RPMI7951 (cell line): ENCODE measurements at regions not wholly inside any gene's neighbourhood (a gene's known extent, or its start where the extent isn't known, plus 50 kb on each side); places are given as distances from the start of the nearest gene placed in this dataset.

Experiments used
- DNase-seq: peaks from one replicate; pipeline ENCODE4 v3.0.0-alpha.2; 2012; ENCODE audit warnings: low read depth

DNA sequence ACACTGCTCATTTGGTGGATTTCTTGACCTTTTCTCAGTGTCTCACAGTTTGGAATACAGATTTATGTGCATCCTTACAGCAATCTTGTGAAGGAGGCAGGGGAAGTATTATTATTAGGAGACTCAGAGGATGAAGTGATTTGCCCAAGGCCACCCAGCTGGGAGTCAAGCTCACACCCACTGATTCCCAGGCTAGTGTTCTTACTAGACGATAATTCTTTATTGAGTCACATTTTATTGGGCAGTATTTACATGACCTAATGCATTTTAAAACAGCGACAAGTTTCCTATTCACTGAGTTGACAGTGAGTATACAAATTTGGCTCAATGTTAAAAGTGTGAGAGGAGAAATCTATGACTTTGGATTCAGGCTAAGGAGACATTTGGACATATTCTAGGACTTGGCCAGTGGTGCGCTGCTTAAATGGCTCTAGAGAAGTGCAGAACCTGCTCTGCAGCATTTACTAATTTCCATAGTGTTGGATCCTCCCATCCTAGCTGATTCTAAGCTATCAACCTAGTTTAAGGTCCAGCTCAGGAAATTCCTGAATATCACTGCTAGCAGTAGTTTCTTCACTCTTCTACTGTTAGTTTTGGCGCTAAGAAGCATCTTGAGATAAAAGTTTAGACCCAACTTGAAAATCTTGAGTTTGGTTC lies 199.3 kb downstream of the MTX2 start:
- no peak for DNase-seq

DNA sequence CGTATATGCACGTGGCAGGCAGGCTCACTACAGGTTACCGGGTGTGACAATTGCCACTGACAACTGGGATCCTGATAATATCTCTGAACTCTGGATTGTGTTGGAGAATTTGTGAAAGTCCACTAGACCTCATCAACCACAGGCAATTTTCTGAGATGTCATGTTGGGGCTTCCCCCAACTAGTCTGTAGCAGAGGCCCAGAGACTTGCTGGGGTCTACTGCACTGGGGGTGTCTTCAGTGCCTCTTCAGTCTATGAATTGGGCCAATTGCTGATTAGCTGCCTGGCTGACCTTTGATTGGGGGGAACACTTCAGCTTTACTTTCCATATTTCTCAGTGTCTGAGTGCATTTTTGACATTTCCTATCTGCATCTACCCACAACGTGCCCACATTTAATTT lies 201.5 kb downstream of the MTX2 start:
- DNase-seq = no peak

DNA sequence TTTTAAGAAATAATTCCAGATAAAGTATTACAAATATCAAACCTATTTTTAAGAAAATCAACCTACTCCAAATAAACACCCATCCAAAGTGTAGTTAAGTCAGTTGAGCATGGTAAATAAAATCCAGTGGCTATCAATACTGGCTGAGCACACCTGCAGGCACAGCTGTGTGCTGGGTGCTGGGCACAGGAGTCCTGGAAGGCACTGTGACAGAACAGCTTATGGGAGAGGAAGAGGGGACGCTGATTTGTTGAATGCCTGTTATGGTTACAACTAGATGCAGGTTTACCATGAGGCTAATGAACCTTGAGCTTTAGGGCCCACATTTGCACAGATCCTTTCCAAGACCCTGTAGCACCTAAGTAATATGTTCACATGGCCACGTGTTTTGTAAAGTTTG lies 202.7 kb downstream of the MTX2 start:
- DNase-seq = no peak

DNA sequence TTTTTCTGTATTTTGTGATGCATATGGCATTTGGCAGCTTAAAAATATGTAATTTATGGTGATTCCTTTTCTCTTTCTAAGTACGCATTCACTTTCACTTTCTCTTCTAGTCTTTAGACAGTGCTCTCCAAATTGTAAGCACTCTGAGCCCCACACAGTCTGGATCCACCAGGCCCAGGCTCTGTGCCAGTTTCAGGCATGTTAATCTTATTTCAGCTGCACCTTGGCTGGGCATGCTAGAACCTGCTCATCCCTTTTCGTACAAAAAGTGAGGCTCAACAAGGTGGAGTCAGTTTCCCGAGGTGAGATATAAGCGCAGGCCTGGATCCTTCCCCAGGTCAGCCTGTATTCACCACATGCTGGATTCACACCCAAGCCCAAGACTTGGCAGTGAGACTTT lies 203.9 kb downstream of the MTX2 start:
- peak; percentile 74 for DNase-seq

DNA sequence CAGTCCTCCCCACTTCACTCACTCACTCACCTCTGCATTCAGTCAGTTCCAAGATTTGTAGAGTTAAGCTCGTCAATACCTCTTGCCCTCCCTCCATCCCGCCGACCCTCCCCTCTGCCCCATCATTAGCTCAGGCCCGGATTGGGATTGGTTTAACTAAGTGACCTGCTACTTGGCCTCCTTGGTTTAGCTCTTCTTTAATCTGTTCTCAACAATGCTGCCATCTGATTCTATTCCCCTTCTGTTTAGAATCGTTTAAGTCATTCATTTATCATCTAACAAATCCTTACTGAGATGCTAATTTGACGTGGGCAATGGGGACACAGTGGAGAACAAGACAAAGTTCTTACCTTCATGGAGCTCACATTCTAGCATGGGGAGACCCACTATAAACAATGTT lies 204.6 kb downstream of the MTX2 start:
- DNase-seq = no peak

DNA sequence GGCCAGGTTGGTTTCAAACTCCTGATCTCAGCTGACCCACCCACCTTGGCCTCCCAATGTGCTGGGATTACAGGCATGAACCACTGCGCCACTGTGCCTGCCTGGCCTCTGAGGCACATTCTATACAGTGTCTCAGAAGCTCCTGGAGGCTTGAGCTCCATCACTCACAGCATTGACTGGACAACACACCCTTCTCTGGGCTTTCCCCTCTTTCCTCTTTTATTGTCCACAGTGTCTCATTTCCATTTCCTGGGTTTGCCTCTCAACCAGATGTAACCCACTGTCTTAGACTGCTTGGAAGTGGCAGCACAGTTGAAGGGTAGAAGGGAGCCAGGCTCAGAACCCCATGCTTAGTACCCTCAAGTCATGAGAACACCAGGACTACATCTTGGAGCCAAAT lies 208.1 kb downstream of the MTX2 start:
- no peak for DNase-seq

DNA sequence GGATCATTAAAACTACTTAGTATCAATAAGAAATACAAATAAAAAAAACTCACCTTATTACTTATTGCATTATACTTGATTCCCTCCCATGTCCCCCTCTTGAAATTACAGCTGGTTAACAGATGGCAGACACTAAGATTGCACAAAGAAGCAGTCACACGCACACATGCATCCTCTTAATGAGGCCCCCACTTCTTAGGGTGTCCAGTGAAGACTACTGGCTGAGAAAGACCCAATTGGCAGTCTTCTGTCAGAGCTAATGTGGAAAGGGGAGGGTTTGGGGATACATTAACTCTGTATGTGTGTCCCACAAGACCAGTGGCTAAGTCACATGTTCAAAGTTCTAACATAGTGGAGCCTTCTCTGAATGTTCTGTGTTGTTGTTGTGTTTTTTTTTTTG lies 210.7 kb downstream of the MTX2 start:
- DNase-seq = peak; percentile 68

DNA sequence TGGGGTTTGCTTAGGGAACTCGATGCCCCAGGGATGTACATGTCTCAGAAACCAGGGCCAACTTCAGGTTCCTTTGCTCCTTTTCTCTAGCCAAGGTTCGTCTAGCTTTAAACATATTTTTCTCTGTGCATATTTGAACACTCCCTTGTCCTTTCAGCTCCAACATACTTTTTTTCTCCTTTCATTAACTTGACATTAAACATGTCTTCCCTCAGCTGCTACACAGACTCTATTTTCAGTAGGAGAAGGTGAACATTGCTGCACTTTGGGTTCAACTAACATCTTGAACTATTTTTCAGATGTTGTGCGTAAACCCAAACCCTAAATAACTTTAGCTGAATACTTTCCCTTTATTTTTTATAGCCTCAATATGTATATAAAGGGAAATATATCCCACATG lies 212.9 kb downstream of the MTX2 start:
- DNase-seq = no peak

DNA sequence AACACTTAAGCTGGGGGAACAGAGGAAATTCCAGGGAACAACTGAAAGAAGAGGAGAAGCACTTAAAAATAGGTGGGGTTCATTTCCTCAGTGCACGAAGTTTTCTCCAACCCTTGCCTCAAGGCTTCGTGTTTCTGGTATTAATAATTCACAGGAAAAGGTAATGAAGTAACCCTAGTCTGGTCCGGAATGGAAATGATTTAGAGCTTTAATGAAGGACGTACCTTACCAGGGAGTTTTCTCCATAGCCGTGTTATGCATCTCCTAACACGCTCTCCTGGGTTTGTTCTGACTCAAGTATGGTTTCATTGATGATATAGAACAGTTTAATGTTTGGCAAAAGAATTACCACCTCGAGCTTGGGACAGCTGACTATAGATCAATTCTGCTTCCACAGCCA lies 214.2 kb downstream of the MTX2 start:
- DNase-seq = no peak

DNA sequence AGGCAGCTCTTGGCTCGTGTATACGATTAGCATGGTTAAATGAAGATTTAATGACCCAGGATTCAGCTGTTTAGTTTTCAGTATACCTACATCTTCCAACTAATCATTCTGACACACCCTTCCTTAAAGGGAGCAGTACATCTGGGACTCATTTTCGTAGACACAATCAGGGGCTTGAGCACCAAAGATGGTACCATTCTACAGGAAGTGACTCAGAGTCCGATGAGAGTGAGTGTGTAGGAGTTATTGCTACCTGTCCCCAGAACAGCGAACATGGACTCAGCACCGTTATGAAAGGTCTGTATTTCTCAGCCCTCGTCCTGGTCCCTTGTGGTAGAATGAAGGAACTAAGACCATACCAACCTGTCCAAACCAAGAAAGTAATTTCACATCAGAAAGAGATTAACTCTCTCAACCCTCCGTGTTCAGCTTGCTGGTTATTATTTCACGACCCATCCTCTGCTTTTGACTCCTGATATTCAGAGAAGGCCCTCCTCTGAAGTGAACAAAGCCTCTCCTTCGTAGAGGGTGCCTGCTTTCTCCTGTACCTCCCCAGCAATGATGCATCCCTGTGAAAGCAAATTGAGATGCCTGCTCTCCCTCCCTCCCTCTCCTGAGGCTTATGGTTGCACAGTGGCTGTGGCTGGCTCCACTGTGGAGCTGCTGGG lies 214.8 kb downstream of the MTX2 start:
- peak; percentile 60 for DNase-seq

DNA sequence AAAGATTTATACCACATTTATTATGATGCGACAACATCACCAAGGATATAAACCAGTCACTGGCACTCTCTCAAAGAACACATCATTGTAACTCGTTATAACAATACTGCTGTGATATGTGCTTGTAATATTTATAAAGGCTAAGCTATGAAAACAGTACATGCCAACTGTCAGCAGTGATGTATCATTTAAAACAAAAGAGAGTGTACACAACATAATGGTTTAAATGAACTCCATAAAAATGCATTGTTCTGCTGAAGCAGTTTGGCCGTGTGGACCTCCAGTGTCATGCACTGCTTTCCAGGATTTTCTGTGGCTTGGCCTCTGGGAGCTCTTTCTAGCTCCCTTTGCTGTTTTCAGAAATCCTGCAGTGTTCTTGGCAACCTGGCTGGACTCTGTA lies 215.6 kb downstream of the MTX2 start:
- no peak for DNase-seq

DNA sequence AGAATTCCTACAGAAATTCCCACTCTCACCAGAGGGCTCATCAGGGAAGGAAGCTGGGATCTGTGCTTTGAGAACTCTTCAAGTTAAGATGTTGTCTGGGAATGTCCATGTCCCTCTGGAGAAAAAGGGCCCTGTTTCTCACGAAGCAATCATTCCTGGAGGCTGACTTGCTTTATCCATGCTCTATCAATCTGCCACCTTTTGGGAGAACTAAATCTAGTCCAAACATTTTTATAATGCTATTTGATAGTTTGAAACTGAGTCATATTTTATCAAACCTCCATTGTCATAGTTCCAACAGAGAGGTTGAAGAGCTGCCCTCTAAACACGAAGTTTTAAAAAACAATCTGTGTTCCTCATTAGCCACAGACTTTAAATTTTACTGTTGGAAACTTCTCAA lies 219.2 kb downstream of the MTX2 start:
- DNase-seq = no peak

DNA sequence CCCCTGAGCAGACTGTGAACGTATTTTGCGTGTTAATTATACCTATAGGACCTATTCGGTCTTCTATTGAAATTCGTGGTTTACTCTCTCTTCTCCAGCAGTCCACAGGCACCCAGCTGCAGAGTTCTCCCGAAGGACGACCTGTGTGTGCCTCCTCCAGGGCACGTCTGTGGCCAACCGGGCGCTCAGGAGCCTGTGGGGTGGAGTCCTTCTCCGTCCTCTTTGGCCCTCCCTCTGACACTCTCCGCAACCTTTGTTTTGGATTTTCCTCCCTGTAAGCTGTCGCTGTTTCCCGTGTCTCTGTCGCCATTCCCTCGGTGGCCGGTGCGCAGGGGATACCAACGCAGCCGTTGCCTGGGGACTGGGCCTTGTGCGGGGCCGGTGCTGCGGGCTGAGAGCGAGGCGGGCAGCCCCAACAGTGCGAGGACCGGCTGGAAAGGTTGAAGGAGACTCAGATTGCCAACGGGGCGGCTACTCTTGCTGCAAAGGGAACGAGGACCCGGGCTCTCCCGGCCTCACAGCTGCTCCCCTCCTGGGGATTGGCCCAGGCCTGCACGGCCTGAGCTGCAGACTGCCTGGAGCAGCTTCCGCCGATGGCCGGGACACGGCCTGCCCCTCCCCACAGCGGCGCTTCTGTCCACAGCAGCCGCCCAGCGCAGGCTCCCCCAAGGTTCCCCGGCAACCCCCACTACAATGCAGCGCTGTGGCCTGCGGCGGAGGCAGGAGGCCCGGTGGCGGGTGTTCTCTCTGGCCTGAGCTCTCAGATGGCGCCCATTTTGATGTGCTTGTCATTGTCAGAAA lies 221.0 kb downstream of the MTX2 start:
- no peak for DNase-seq

DNA sequence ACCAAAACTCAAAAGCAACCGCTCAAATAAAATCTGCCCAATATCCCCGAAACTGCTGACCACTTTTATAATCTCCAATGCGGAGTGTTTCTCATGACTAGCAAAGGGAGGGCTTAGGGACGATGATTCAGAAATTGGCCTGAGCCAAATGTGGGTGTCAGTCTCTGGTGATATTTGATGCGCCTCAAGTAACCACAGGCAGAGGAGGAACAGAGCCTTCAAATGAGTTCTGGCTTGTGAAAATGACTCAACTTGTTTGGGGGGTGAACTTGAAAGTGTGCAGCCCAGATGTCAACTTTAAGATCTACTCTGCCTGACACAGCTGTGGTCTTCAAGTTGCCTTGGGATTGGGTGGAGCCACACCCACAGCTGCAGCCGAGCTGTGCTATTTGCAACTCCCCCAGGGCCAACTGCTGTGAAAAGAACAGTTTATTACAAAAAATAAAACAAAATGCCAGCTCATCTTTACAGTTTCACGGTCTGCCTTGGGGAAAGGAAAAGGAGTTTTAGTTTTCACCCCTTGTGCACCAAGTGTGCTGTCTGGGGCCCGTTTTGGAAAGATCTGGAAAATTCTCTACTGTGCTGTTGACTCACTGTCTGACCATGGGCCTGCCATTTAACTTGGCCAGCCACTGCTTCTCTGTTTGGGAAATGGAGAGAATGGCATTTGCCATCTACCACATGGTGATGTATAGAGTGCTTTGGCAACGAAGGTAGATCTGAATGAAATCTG lies 222.1 kb downstream of the MTX2 start:
- peak; percentile 100 for DNase-seq

DNA sequence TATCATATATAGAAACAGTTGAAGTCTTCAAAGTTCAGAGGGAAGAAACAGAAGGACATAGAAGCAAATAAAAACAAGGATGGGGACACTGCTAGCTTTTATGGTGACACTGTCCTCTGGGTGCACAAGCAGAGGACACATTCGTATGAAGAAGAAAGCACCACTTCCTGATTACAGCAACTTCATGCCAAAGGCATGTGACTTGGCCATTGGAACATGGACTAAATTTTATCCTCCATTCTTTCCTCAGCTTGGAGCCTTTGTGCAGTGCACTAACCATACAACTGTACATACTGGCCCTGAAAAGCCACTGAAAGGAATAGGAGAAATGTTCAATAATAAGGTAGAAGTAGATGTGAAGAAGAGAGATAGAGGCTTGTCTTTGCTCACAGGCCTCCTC lies 223.3 kb downstream of the MTX2 start:
- DNase-seq = no peak

DNA sequence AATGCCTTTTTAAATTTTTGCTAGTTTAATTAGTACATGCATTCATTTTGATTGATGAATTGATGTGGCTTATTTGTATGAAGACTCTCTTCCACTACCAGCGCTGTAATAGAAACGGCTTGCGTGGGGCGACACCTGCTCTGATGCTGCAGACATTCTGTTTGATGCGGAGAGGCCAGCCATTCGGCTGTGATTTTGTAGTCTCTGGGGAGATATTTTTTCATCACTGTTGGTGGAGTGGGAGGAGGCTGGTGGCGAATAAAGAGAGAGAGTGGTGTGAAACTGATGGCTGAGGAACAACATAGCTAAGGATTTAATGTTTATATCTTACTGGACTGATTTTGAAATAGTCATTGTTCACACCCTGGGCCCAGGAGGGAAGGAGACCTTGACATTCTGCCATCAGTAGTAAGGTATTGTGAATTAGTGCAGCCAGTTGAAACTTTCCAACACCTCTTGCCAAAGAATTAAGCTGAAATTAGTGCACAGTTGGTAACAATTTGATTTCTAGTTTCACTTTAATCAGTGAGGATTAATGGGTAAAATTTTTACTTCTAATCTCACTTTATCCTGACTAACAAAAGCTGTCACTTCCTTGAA lies 224.1 kb downstream of the MTX2 start:
- no peak for DNase-seq

DNA sequence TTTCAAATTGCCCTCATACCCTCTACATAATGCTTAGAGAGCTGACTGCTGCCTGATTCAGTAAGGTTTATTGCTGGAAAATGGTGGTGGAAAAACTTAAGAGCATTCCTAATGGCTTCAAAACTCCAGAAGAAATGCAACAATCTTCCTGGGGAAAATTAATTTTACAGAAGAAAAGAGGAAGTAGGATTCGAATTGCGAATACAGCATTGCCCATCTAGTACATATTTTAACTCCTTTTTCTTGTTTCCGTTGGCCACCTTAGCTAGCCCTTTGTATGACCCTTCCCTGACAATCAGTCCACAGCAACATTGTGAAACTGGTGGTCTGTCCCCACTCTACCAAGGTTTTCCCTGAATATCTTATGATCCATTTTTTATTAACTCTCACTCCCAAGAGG lies 224.7 kb downstream of the MTX2 start:
- DNase-seq = no peak

DNA sequence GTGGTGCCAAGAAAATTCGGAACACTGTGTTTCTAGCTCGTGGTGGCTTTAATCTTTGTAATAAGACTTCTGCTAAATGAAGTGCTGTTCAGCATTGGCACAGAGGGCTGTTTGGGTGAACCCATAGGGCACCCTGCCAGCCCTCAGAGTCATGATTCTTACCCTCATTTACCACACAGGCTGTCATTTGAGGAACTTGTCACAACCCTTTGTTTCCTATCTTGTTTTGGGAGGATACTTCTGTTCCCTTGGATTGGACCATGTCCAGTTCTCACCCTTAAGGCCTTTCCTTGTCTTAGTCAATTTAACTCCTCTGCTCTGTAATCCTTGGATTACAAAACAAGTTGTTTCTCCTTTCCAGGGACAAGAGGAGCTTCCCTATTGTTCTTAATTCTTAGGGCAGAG lies 225.7 kb downstream of the MTX2 start:
- DNase-seq = peak; percentile 74

DNA sequence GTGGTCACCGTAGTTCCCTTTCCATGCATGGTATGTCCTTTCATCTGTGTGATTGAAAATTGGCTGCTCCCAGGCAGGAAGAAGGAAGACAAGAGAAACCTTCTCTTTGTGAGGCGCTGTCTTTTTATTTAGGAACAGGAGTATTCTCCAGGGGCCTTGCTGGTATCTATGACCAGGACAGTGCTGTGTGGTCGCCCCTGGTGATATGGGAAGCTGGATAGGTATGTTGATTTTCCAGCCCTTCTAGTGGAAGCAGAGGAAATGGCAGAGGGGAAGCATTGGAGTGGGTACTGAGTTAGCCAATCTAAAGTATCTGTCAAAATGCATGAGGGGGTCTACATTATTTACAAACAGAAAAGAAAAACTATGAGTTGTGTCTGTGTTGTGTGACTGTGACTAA lies 226.6 kb downstream of the MTX2 start:
- DNase-seq = no peak

DNA sequence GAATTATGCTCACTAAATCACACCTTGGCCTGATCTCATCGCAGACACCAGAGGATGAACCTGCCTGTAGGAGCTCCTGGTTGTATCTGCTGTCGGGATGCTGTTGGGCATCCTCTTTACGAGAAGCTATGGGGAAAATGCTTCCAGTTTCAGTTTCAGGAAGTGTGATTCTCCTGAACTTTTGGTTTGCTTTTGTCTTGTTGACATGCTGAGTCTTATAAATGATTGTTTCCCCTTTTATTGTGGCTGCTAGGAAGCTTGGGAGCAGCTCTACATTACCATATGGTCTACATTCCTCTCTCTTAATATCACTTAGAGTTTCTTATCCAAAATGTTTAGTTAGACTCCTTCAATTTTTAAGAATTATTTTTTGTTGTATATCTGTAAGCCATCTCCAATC lies 227.5 kb downstream of the MTX2 start:
- peak; percentile 32 for DNase-seq

DNA sequence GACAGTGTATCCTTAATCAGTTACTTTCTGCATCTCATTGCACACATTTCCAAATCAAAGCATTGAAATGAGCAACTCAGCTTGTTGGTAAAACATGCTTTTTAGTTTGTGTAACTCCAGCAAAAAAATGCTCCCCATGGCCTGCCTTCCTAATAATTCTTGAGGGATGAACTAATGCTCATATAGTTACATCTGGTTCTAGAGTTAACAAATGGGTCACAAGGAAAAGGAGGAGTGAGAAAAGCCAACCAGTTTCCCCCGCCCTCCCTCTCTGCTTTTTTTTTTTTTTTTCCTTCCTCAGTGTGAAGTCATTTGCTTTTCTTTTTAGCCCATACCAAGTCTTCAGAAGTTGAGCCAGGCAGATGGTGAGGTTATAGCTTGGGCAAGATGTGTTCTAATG lies 231.7 kb downstream of the MTX2 start:
- DNase-seq = no peak

DNA sequence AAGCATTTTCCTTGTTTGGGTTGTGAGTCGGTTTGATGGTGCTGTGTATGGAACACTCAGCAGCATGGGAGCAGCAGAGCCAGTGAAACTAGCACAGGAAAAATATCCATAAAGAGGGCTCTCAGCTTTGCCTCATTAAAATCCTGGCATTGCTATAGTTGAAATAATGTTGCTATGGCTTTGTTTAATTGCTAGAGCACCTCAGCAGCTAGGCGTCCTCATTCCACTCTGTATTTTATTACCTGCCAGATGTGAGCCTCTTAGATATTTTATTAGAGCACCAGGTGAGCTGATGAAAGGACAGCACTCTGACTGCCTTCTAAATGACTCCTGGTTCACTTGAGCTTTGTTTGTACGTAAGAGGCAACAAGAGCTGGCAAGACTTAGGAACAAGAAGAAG lies 232.4 kb downstream of the MTX2 start:
- no peak for DNase-seq
